Neural cell (in vitro differentiated cells): ENCODE measurements at regions not wholly inside any gene's neighbourhood (a gene's known extent, or its start where the extent isn't known, plus 50 kb on each side); places are given as distances from the start of the nearest gene placed in this dataset.

ENCODE experiments used
- H2AFZ ChIP-seq: fragments of 200-600, 300-800 bp; sonication (generic), shearing (Covaris generic); 2 replicates; pipeline ENCODE4 v1.6.0; 2014; ENCODE audit warnings: low read depth, mild to moderate bottlenecking, antibody characterized with exemption, low read length, moderate library complexity
- H3F3A ChIP-seq: fragments of 200-600 bp; shearing (Covaris generic); 2 replicates; pipeline ENCODE4 v1.6.1; 2016; ENCODE audit warnings: mild to moderate bottlenecking, moderate library complexity, mixed read lengths, antibody characterized with exemption, low read length; ENCODE audit not compliant: insufficient read depth, poor library complexity, severe bottlenecking
- H3K27ac ChIP-seq: fragments of 200-600, 300-800 bp; sonication (generic), shearing (Covaris generic); 2 replicates; pipeline ENCODE4 v1.5.1; 2014; ENCODE audit warnings: mild to moderate bottlenecking, low read length, moderate library complexity
- H3K27me3 ChIP-seq: fragments of 300-800, 200-600 bp; sonication (generic), shearing (Covaris generic); 2 replicates; pipeline ENCODE4 v1.6.0; 2014; ENCODE audit warnings: mild to moderate bottlenecking, low read depth, low read length, moderate library complexity; ENCODE audit not compliant: insufficient read depth
- H3K36me3 ChIP-seq: fragments of 300-800, 200-600 bp; sonication (generic), shearing (Covaris generic); 2 replicates; pipeline ENCODE4 v1.5.1; 2014; ENCODE audit warnings: mild to moderate bottlenecking, antibody characterized with exemption, low read length, moderate library complexity; ENCODE audit not compliant: insufficient read depth
- H3K4me2 ChIP-seq: fragments of 300-800, 200-600 bp; sonication (generic), shearing (Covaris generic); 2 replicates; pipeline ENCODE4 v1.6.0; 2014; ENCODE audit warnings: mild to moderate bottlenecking, low read length
- H3K4me3 ChIP-seq: fragments of 300-800, 200-600 bp; sonication (generic), shearing (Covaris generic); 2 replicates; pipeline ENCODE4 v1.5.1; 2014; ENCODE audit warnings: mild to moderate bottlenecking, low read length, moderate library complexity
- H3K79me2 ChIP-seq: fragments of 200-600 bp; shearing (Covaris generic); replicated peaks from 2 replicates; pipeline ENCODE4 v1.6.0; 2014; ENCODE audit warnings: mild to moderate bottlenecking, low read length, moderate library complexity; ENCODE audit not compliant: insufficient read depth
- H3K9ac ChIP-seq: fragments of 300-800, 200-600 bp; sonication (generic), shearing (Covaris generic); 2 replicates; pipeline ENCODE4 v1.6.1; 2016; ENCODE audit warnings: mild to moderate bottlenecking, low read length, mixed read lengths
- H3K9me2 ChIP-seq: fragments of 200-600 bp; shearing (Covaris generic); 2 replicates; pipeline ENCODE4 v1.6.1; 2016; ENCODE audit warnings: mild to moderate bottlenecking, low read length, mixed read lengths; ENCODE audit not compliant: insufficient read depth
- H3K9me3 ChIP-seq: fragments of 200-600, 300-800 bp; sonication (generic), shearing (Covaris generic); 2 replicates; pipeline ENCODE4 v1.6.1; 2016; ENCODE audit warnings: mild to moderate bottlenecking, mixed run types, low read length, moderate library complexity, mixed read lengths
- H4K20me1 ChIP-seq: fragments of 200-600 bp; shearing (Covaris generic); 2 replicates; pipeline ENCODE4 v1.6.1; 2016; ENCODE audit warnings: mild to moderate bottlenecking, mixed run types; ENCODE audit not compliant: insufficient read depth
- CTCF ChIP-seq: fragments of 450-650 bp; IDR thresholded peaks from 2 replicates; pipeline ENCODE4 v1.5.1; 2014; ENCODE audit warnings: antibody characterized with exemption, mild to moderate bottlenecking, moderate library complexity; ENCODE audit not compliant: poor library complexity, severe bottlenecking
- EP300 ChIP-seq: fragments of 450-650 bp; conservative IDR thresholded peaks from 2 replicates; pipeline ENCODE4 v1.6.1; 2014; ENCODE audit warnings: antibody characterized with exemption, mild to moderate bottlenecking, moderate library complexity; ENCODE audit not compliant: poor library complexity, severe bottlenecking
- EZH2 ChIP-seq: fragments of 200-600, 300-800 bp; shearing (Covaris generic), sonication (generic); IDR thresholded peaks from 2 replicates; pipeline ENCODE4 v1.6.1; 2014; ENCODE audit warnings: antibody characterized with exemption, low read length, borderline replicate concordance, mild to moderate bottlenecking; ENCODE audit not compliant: insufficient read depth, poor library complexity, severe bottlenecking
- MXI1 ChIP-seq: fragments of 450-650 bp; conservative IDR thresholded peaks from 2 replicates; pipeline ENCODE4 v1.6.1; 2014; ENCODE audit warnings: antibody characterized with exemption, mild to moderate bottlenecking; ENCODE audit not compliant: poor library complexity, severe bottlenecking
- POLR2AphosphoS5 ChIP-seq: IDR thresholded peaks from 2 replicates; pipeline ENCODE4 v1.6.1; 2012
- RAD21 ChIP-seq: fragments of 450-650 bp; conservative IDR thresholded peaks from 2 replicates; pipeline ENCODE4 v1.6.1; 2014; ENCODE audit warnings: antibody characterized with exemption, mild to moderate bottlenecking, moderate library complexity
- REST ChIP-seq: IDR thresholded peaks from 2 replicates; pipeline ENCODE4 v1.6.1; 2012; ENCODE audit warnings: borderline replicate concordance
- SMC3 ChIP-seq: fragments of 450-650 bp; conservative IDR thresholded peaks from 2 replicates; pipeline ENCODE4 v1.6.1; 2014; ENCODE audit warnings: antibody characterized with exemption, mild to moderate bottlenecking, moderate library complexity; ENCODE audit not compliant: poor library complexity
- TAF1 ChIP-seq: IDR thresholded peaks from 2 replicates; pipeline ENCODE4 v1.6.1; 2012; ENCODE audit warnings: low read depth

- Histone ChIP-seq H3K9me2 (no peaks in the 10 kb centered on the region), H4K20me1 (no peaks in the 10 kb centered on the region), H3K9me3 (no peaks in the 10 kb centered on the region), H2AFZ (no peak overlapping the region), H3F3A (no peaks in the 10 kb centered on the region), H3K27ac (no peak overlapping the region), H3K36me3 (no peaks in the 10 kb centered on the region), H3K27me3 (no peaks in the 10 kb centered on the region), H3K4me2 (no peak overlapping the region), H3K79me2 (no peaks in the 10 kb centered on the region), H3K4me3 (no peak overlapping the region), H3K9ac (no peak overlapping the region)
- TF ChIP-seq MXI1, result no peak
- no peak for TF ChIP-seq SMC3
- no peak for TF ChIP-seq POLR2AphosphoS5
- TF ChIP-seq REST, result no peak
- TF ChIP-seq CTCF, result no peak
- TF ChIP-seq TAF1, result no peak
- TF ChIP-seq EP300, result no peak
- no peak for TF ChIP-seq RAD21
- TF ChIP-seq EZH2, result no peak
These were observed 432.4 kb upstream of the RORB start for GRCh38 chr9:74064702-74065101.

- no peaks in the 10 kb centered on the region for H3F3A ChIP-seq
- no peaks in the 10 kb centered on the region for H3K9me2 ChIP-seq
- no peak overlapping the region for H3K4me3 ChIP-seq
- H3K79me2 ChIP-seq, result no peaks in the 10 kb centered on the region
- no peak overlapping the region for H3K27ac ChIP-seq
- TF ChIP-seq EZH2, result no peak
- no peak for TF ChIP-seq SMC3
- TF ChIP-seq RAD21, result no peak
- no peak for TF ChIP-seq CTCF
- no peak for TF ChIP-seq POLR2AphosphoS5
- no peak for TF ChIP-seq REST
- TF ChIP-seq TAF1, result no peak
- no peak for TF ChIP-seq EP300
- no peak for TF ChIP-seq MXI1
- no peaks in the 10 kb centered on the region for H3K9me3 ChIP-seq
- no peak overlapping the region for H2AFZ ChIP-seq
- H3K36me3 ChIP-seq, result no peaks in the 10 kb centered on the region
- no peak overlapping the region for H3K9ac ChIP-seq
- H3K27me3 ChIP-seq, result no peaks in the 10 kb centered on the region
- no peak overlapping the region for H3K4me2 ChIP-seq
- H4K20me1 ChIP-seq, result no peaks in the 10 kb centered on the region
These were observed 431.0 kb upstream of the RORB start for GRCh38 chr9:74066128-74066527.
